Esophagus squamous epithelium (tissue), 4 donors: ENCODE measurements at regions not wholly inside any gene's neighbourhood (a gene's known extent, or its start where the extent isn't known, plus 50 kb on each side); places are given as distances from the start of the nearest gene placed in this dataset.

Experiments
- CTCF ChIP-seq, 6 experiments: fragments of 450-650 bp in 4 of 6; fragments of 200-600 bp in 2 of 6; sonication (generic) in 2 of 6; IDR thresholded peaks; one replicate each; pipeline ENCODE4 v1.5.1; 2016 to 2019; ENCODE audit warnings: antibody characterized with exemption in 6 of 6, mild to moderate bottlenecking in 4 of 6, moderate library complexity in 4 of 6
- POLR2A ChIP-seq, 4 donors: fragments of 450-650 bp; IDR thresholded peaks; one replicate each; pipeline ENCODE4 v1.6.1; 2017; ENCODE audit warnings: antibody characterized with exemption in 4 of 4, mild to moderate bottlenecking in 4 of 4, moderate library complexity in 3 of 4

DNA sequence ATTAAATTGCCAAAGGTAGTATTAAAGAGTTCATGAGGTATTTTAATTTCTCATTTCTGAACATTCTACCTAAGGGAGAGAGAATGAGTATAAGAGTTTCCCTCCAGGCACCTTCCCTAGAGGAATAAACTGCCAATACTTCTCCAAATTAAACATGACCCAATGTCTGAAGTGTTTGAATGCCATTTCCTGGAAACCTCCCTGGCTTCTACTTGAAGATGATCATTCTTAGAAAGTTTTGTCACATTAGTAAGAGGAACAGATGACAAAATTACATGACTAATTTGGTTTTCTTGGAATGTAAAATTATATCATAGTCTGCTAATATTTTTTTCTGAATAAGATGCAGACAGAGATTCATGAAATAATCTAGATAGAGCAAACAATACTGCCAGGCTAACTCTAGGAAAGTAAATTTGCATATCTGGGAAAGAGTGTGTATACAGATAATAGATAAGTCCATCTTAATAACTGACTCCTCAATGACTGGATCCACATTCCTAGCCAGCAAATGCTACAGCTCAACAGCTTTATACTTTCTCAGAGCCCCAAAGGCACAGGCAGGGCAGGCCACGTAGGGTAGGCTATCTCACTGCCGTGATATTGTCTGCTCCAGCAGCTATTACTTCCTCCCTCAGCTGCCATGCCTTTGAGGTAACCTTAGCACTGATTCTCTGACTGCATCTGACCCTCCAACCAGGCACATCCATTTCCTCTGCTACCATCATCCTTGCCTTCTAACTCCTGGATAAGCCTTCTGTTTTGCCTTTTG lies 630.8 kb upstream of the PIK3C3 start:
- TF ChIP-seq POLR2A (IDR thresholded peaks at IDR 0.05) (no peak), CTCF (IDR thresholded peaks at IDR 0.05) (no peak)
